Neural cell (in vitro differentiated cells): ENCODE measurements at regions not wholly inside any gene's neighbourhood (a gene's known extent, or its start where the extent isn't known, plus 50 kb on each side); places are given as distances from the start of the nearest gene placed in this dataset.

Experiments
- H2AFZ ChIP-seq: fragments of 200-600, 300-800 bp; sonication (generic), shearing (Covaris generic); 2 replicates; pipeline ENCODE4 v1.6.0; 2014; ENCODE audit warnings: low read depth, mild to moderate bottlenecking, antibody characterized with exemption, low read length, moderate library complexity
- H3F3A ChIP-seq: fragments of 200-600 bp; shearing (Covaris generic); 2 replicates; pipeline ENCODE4 v1.6.1; 2016; ENCODE audit warnings: mild to moderate bottlenecking, moderate library complexity, mixed read lengths, antibody characterized with exemption, low read length; ENCODE audit not compliant: insufficient read depth, poor library complexity, severe bottlenecking
- H3K27ac ChIP-seq: fragments of 200-600, 300-800 bp; sonication (generic), shearing (Covaris generic); 2 replicates; pipeline ENCODE4 v1.5.1; 2014; ENCODE audit warnings: mild to moderate bottlenecking, low read length, moderate library complexity
- H3K27me3 ChIP-seq: fragments of 300-800, 200-600 bp; sonication (generic), shearing (Covaris generic); 2 replicates; pipeline ENCODE4 v1.6.0; 2014; ENCODE audit warnings: mild to moderate bottlenecking, low read depth, low read length, moderate library complexity; ENCODE audit not compliant: insufficient read depth
- H3K36me3 ChIP-seq: fragments of 300-800, 200-600 bp; sonication (generic), shearing (Covaris generic); 2 replicates; pipeline ENCODE4 v1.5.1; 2014; ENCODE audit warnings: mild to moderate bottlenecking, antibody characterized with exemption, low read length, moderate library complexity; ENCODE audit not compliant: insufficient read depth
- H3K4me2 ChIP-seq: fragments of 300-800, 200-600 bp; sonication (generic), shearing (Covaris generic); 2 replicates; pipeline ENCODE4 v1.6.0; 2014; ENCODE audit warnings: mild to moderate bottlenecking, low read length
- H3K4me3 ChIP-seq: fragments of 300-800, 200-600 bp; sonication (generic), shearing (Covaris generic); 2 replicates; pipeline ENCODE4 v1.5.1; 2014; ENCODE audit warnings: mild to moderate bottlenecking, low read length, moderate library complexity
- H3K79me2 ChIP-seq: fragments of 200-600 bp; shearing (Covaris generic); replicated peaks from 2 replicates; pipeline ENCODE4 v1.6.0; 2014; ENCODE audit warnings: mild to moderate bottlenecking, low read length, moderate library complexity; ENCODE audit not compliant: insufficient read depth
- H3K9ac ChIP-seq: fragments of 300-800, 200-600 bp; sonication (generic), shearing (Covaris generic); 2 replicates; pipeline ENCODE4 v1.6.1; 2016; ENCODE audit warnings: mild to moderate bottlenecking, low read length, mixed read lengths
- H3K9me2 ChIP-seq: fragments of 200-600 bp; shearing (Covaris generic); 2 replicates; pipeline ENCODE4 v1.6.1; 2016; ENCODE audit warnings: mild to moderate bottlenecking, low read length, mixed read lengths; ENCODE audit not compliant: insufficient read depth
- H3K9me3 ChIP-seq: fragments of 200-600, 300-800 bp; sonication (generic), shearing (Covaris generic); 2 replicates; pipeline ENCODE4 v1.6.1; 2016; ENCODE audit warnings: mild to moderate bottlenecking, mixed run types, low read length, moderate library complexity, mixed read lengths
- H4K20me1 ChIP-seq: fragments of 200-600 bp; shearing (Covaris generic); 2 replicates; pipeline ENCODE4 v1.6.1; 2016; ENCODE audit warnings: mild to moderate bottlenecking, mixed run types; ENCODE audit not compliant: insufficient read depth
- EP300 ChIP-seq: fragments of 450-650 bp; conservative IDR thresholded peaks from 2 replicates; pipeline ENCODE4 v1.6.1; 2014; ENCODE audit warnings: antibody characterized with exemption, mild to moderate bottlenecking, moderate library complexity; ENCODE audit not compliant: poor library complexity, severe bottlenecking
- EZH2 ChIP-seq: fragments of 200-600, 300-800 bp; shearing (Covaris generic), sonication (generic); IDR thresholded peaks from 2 replicates; pipeline ENCODE4 v1.6.1; 2014; ENCODE audit warnings: antibody characterized with exemption, low read length, borderline replicate concordance, mild to moderate bottlenecking; ENCODE audit not compliant: insufficient read depth, poor library complexity, severe bottlenecking
- MXI1 ChIP-seq: fragments of 450-650 bp; conservative IDR thresholded peaks from 2 replicates; pipeline ENCODE4 v1.6.1; 2014; ENCODE audit warnings: antibody characterized with exemption, mild to moderate bottlenecking; ENCODE audit not compliant: poor library complexity, severe bottlenecking
- POLR2AphosphoS5 ChIP-seq: IDR thresholded peaks from 2 replicates; pipeline ENCODE4 v1.6.1; 2012
- RAD21 ChIP-seq: fragments of 450-650 bp; conservative IDR thresholded peaks from 2 replicates; pipeline ENCODE4 v1.6.1; 2014; ENCODE audit warnings: antibody characterized with exemption, mild to moderate bottlenecking, moderate library complexity
- REST ChIP-seq: IDR thresholded peaks from 2 replicates; pipeline ENCODE4 v1.6.1; 2012; ENCODE audit warnings: borderline replicate concordance
- SMC3 ChIP-seq: fragments of 450-650 bp; conservative IDR thresholded peaks from 2 replicates; pipeline ENCODE4 v1.6.1; 2014; ENCODE audit warnings: antibody characterized with exemption, mild to moderate bottlenecking, moderate library complexity; ENCODE audit not compliant: poor library complexity
- TAF1 ChIP-seq: IDR thresholded peaks from 2 replicates; pipeline ENCODE4 v1.6.1; 2012; ENCODE audit warnings: low read depth
- TF ChIP-seq, protein P1 (sequence below): fragments of 450-650 bp; IDR thresholded peaks from 2 replicates; pipeline ENCODE4 v1.5.1; 2014; ENCODE audit warnings: antibody characterized with exemption, mild to moderate bottlenecking, moderate library complexity; ENCODE audit not compliant: poor library complexity, severe bottlenecking

GRCh38 chr20:16132036-16132798 is 441.0 kb downstream of the KIF16B start:
- TF ChIP-seq EZH2 = no peak
- no peak for TF ChIP-seq REST
- no peak for TF ChIP-seq SMC3
- TF ChIP-seq EP300 = no peak
- no peak for TF ChIP-seq POLR2AphosphoS5
- Histone ChIP-seq H3K36me3 (no peaks in the 10 kb centered on the region), H2AFZ (no peak overlapping the region), H3K9me3 (no peaks in the 10 kb centered on the region), H3K27me3 (no peaks in the 10 kb centered on the region), H3F3A (no peaks in the 10 kb centered on the region), H3K27ac (no peak overlapping the region), H3K4me3 (no peak overlapping the region), H3K79me2 (no peaks in the 10 kb centered on the region), H3K9me2 (no peaks in the 10 kb centered on the region), H4K20me1 (no peaks in the 10 kb centered on the region), H3K4me2 (no peak overlapping the region), H3K9ac (no peak overlapping the region)

DNA sequence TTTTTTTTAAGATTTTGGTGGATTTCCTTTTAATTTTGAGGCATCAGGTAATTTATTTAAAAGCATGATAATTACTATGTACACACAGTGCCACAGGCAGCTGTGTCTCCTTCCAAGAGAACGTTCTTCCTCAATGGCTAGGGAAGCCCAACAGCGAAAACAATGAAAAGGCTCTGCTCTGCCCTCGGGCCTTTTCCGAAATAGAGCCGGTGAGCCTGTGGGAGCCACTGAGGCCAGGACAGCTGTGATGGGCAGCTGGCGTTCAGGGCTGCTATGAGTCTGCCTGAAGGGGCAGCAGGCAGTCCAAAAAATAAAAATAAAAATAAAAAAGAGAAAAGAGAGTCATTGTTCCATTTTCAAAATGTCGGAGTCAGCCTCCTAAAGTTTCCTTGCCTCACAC is 443.8 kb downstream of the KIF16B start:
- H3K4me3 ChIP-seq = no peak overlapping the region
- no peak overlapping the region for H3K9ac ChIP-seq
- H3K79me2 ChIP-seq = no peaks in the 10 kb centered on the region
- no peak overlapping the region for H2AFZ ChIP-seq
- TF ChIP-seq SMC3 (no peak), EP300 (no peak), EZH2 (no peak), REST (no peak), TAF1 (no peak), MXI1 (no peak), RAD21 (no peak), POLR2AphosphoS5 (no peak)
- TF ChIP-seq, protein P1, sequence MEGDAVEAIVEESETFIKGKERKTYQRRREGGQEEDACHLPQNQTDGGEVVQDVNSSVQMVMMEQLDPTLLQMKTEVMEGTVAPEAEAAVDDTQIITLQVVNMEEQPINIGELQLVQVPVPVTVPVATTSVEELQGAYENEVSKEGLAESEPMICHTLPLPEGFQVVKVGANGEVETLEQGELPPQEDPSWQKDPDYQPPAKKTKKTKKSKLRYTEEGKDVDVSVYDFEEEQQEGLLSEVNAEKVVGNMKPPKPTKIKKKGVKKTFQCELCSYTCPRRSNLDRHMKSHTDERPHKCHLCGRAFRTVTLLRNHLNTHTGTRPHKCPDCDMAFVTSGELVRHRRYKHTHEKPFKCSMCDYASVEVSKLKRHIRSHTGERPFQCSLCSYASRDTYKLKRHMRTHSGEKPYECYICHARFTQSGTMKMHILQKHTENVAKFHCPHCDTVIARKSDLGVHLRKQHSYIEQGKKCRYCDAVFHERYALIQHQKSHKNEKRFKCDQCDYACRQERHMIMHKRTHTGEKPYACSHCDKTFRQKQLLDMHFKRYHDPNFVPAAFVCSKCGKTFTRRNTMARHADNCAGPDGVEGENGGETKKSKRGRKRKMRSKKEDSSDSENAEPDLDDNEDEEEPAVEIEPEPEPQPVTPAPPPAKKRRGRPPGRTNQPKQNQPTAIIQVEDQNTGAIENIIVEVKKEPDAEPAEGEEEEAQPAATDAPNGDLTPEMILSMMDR = no peak
- no peaks in the 10 kb centered on the region for H3K27me3 ChIP-seq
- no peaks in the 10 kb centered on the region for H3K36me3 ChIP-seq
- no peaks in the 10 kb centered on the region for H3F3A ChIP-seq
- H3K9me3 ChIP-seq = no peaks in the 10 kb centered on the region
- no peaks in the 10 kb centered on the region for H3K9me2 ChIP-seq
- no peak overlapping the region for H3K4me2 ChIP-seq
- H3K27ac ChIP-seq = no peak overlapping the region
- no peaks in the 10 kb centered on the region for H4K20me1 ChIP-seq
